H1 (cell line): ENCODE measurements at regions not wholly inside any gene's neighbourhood (a gene's known extent, or its start where the extent isn't known, plus 50 kb on each side); places are given as distances from the start of the nearest gene placed in this dataset.

Experiments
- ASH2L ChIP-seq: fragments of 200-600, 300-600 bp; sonication (generic); IDR thresholded peaks from one replicate; pipeline ENCODE4 v1.7.1; 2017; ENCODE audit warnings: low read length
- CHD2 ChIP-seq: IDR thresholded peaks from 2 replicates; pipeline ENCODE4 v1.6.1; 2012; ENCODE audit warnings: low read length, improper control_type of control experiment
- CTCF ChIP-seq, 3 experiments: IDR thresholded peaks; 1 replicate in 2 of 3; 2 replicates in 1 of 3; pipeline versions ENCODE4 v1.5.1 to v1.6.1; 2011; ENCODE audit warnings: low read length in 3 of 3, mild to moderate bottlenecking in 3 of 3, inconsistent platforms in 2 of 3, low read depth in 1 of 3, moderate library complexity in 1 of 3; ENCODE audit not compliant: insufficient read depth in 1 of 3; ENCODE audit errors: control extremely low read depth in 1 of 3
- EZH2 ChIP-seq: fragments of 200-600 bp; sonication (generic); IDR thresholded peaks from 2 replicates; pipeline ENCODE4 v1.7.1; 2012; ENCODE audit warnings: low read depth, mild to moderate bottlenecking, moderate library complexity, low read length, inconsistent platforms; ENCODE audit not compliant: severe bottlenecking
- JUN ChIP-seq: IDR thresholded peaks from 2 replicates; pipeline ENCODE4 v1.6.1; 2011; ENCODE audit warnings: low read depth, mild to moderate bottlenecking, improper control_type of control experiment, low read length
- POLR2A ChIP-seq, 2 experiments: IDR thresholded peaks; 1 replicate in 1 of 2; 2 replicates in 1 of 2; pipeline ENCODE4 v1.6.1; 2011; ENCODE audit warnings: low read depth in 2 of 2, low read length in 2 of 2, mild to moderate bottlenecking in 2 of 2; ENCODE audit errors: control extremely low read depth in 1 of 2
- ZNF274 ChIP-seq: IDR thresholded peaks from 2 replicates; pipeline ENCODE4 v1.7.0; 2012; ENCODE audit warnings: low read length, borderline replicate concordance; ENCODE audit errors: extremely low read depth

DNA sequence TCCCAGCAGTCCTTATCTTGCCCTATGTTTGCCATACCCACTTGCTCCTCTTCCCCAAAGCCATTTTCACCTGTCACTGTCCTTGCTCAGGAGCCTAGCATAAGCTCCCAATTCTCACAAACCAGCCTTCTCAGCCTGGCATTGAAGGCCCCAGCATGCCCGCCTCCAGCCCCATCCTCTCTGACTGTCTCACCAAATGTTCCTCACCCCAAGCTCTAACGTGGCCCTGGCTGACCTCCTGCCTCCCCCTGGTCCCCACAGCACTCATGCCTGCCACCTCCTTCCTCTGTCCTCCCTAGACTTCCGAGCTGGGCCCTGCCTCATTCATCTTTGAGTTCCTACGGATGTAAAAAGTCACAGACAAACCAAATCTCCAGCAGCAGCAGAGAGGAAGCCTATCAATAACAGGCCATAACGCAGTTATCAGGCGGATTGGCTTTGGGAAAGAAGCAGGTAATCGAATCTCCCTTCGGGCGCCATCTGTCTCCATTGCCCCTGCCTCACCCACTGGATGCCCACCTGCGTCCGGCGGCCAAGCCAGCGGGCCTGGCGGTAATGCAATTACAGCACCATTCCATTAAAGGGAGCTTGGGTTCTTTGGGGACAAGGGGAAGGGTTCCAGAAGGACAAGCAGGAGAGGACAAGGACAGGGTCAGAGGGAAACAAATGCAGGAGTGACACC, 104.4 kb downstream of the MRPL14 start:
- TF ChIP-seq CTCF (IDR thresholded peaks at IDR 0.05; ENCODE audit: control extremely low read depth in 1 of 3, insufficient read depth in 1 of 3, low read depth in 1 of 3, low read length in 3 of 3) = no peak
- no peak for TF ChIP-seq ASH2L
- no peak for TF ChIP-seq EZH2
- no peak for TF ChIP-seq JUN
- TF ChIP-seq ZNF274 = no peak
- TF ChIP-seq POLR2A (IDR thresholded peaks at IDR 0.05; ENCODE audit: control extremely low read depth in 1 of 2, low read depth in 2 of 2, low read length in 2 of 2) = no peak
- no peak for TF ChIP-seq CHD2
